Stimulated activated CD4-positive, alpha-beta T cell treated with anti-CD3 and anti-CD28 coated beads, Interleukin-15, amount 100 ng/mL, for 24 hours (primary cell): ENCODE measurements at regions not wholly inside any gene's neighbourhood (a gene's known extent, or its start where the extent isn't known, plus 50 kb on each side); places are given as distances from the start of the nearest gene placed in this dataset.

ENCODE experiments used
- DNase-seq: peaks from one replicate; pipeline ENCODE4 v3.0.0-alpha.2; 2020

- DNase-seq, result no peak
These were observed 435.4 kb downstream of the IRS1 start for GRCh38 chr2:226364217-226364616.

DNA sequence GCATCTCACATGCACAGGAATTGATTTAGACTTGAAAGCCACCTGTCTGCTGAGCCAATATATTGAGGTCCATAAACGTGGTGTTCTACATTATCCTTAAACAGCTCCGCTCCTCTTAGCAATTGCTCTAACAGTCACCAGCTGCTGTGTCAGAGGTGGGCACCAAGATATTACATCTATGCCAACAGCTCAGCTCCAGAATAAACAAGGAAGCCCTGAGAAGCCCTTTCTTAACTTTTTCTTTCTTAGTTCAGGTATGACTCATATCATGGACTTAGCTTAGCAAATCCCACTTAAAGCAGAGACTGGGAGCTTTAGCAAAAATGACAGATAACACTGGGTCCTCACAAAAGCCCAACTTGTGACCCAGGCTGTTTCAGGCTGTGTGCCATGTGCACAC is 436.6 kb downstream of the IRS1 start:
- no peak for DNase-seq

DNA sequence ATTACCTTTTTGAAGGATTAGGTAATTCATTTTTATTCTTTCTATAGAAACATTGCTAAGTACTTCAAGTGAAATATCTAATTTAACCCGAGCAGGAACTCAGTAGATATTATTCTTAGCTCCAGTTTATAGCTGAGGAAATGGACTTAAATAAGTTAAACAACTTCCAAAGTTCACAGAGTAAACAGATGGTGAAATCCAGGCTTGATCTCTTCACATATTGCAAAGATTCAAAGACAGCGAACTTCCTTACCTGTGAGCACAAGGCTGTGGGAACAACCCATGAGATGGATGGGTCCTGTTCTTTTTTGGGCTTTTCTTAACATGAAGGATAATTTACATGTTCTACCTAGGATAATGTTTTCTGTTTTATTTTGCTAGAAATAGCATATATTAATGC is 439.0 kb downstream of the IRS1 start:
- no peak for DNase-seq

GRCh38 chr2:226358688-226359087 is 440.9 kb downstream of the IRS1 start:
- no peak for DNase-seq

- DNase-seq, result no peak
These were observed 441.8 kb downstream of the IRS1 start for GRCh38 chr2:226357816-226358215.

GRCh38 chr2:226355600-226355999 is 444.0 kb downstream of the IRS1 start:
- DNase-seq, result no peak

DNA sequence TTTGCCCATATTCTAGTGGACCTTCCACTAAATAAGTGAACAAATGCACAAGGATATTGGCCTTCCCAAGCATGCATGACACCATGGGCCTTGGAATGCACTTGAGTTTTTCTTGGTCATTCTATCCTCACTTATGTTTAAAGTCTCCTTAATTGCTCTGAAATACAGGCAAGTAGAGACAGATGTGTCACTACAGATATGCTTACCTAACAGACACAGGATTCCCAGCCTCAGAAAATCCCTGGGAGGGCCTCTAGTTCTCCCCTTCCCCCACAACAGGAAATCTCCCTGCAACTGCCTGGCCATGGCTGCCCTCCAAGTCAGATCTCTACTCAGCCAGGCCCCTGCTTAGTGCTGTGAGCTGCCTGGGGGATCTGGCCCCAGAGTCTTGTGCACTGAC is 445.2 kb downstream of the IRS1 start:
- no peak for DNase-seq

DNA sequence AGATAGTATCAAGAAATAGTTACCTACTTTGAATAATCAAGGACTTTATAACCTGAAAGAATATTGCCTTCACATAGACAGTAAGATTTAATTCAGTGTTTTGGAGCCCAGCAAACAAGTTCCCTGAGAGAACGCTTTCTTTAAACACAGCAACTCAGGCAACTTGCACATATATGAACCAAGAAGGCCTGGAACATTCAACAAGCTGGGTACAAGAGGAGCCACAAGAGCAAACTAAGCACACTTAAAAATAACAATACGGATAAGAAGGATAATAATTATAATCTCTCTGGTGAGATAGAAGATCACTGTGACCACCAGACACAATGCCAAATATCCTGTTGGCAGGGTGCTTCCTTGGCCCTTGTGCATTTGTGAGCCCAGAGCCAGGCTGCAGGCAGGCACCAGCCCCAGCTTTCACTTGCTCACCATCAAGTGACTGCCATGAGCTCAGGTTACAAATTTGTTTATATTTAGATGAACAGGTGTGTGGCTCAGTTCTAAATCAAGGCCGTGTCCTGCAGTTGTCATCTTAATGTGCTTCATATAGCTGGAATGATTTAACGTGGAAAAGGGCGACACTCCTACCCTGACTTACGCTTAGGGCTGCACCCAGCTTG is 446.6 kb downstream of the IRS1 start:
- DNase-seq, result no peak

DNA sequence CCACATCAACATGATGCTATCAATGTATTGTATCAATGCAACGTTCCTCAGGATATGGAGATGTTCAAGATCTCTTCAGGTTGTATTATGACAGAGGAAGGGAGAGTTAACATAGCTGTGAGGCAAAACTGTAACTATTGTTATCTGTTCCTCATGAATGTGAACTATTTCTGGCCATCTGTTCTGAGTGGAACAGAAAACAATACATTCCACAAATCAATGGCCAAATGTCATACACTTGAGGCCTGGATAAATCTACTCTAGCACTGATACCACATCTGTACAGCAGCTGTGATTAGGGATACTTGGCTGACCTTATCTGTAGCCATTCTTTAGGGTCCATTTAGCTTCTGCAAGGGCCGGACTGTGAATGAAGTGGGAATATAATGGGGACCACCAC is 447.9 kb downstream of the IRS1 start:
- DNase-seq, result no peak

GRCh38 chr2:226339616-226340015 is 460.0 kb downstream of the IRS1 start:
- no peak for DNase-seq

GRCh38 chr2:226338825-226339224 is 460.8 kb downstream of the IRS1 start:
- no peak for DNase-seq

DNA sequence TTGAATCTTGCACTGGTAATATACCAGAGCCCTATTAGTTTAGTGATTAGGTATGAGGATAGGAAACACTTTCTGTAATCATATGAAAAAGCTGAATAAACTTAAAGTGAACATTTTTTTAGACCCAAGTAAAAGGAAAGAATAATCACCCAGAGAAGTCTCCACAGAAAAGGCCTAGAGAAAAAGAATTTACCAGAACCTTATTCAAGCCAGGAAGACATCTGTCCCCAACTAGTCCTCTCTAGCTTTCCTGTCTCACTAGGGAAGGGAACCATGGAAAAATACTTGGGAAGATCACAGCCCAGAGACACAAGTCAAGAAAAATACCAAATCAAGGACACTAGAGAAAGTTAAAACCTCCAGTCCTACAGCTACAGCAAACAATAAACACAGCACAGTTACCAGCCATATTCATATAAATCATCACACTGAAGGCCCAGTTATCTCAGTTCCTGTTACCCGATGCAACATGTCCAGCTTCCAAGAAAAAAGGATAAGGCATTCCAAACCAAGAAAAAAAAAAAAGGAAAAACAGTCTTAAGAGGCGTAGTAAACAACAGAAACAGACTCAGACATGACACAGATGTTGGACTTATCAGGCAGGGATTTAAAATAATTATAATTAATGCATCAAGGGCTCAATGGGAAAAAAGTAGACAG is 461.5 kb downstream of the IRS1 start:
- DNase-seq, result no peak

- DNase-seq, result no peak
These were observed 463.3 kb downstream of the IRS1 start for GRCh38 chr2:226336283-226336682.

DNA sequence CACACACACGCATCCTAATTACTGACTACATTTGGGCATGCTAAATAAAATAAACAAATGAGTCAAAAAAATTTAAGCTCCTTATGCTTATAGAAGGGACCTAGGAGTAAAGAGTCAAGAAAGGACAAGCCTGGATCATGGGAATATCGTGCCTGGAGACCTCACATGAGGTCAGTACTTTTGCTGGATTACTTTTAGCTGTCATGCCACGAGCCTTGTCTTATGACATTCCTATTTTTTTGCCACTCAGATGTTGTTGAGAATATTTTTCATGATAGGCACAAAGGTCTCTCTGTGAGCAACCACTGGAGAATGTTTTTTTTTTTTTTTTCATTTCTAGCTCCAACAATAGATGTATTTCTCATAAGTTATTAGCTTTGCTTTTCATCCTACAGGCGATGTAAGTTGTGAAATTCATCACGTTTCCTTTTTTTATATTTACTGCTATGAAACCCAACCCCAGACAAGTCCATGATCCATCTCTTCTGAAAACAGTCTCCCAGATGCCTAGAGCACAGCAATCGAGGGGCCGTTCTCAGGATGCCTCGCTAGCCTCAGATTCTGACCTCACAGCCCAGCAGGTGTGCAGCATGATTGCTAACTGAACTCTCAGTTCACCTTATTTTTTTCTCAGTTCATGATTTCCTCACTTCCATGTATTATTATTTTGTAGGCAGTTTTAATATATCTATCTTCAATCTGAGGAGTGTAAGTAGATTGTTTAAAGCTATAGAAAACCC is 464.5 kb downstream of the IRS1 start:
- DNase-seq, result no peak

DNA sequence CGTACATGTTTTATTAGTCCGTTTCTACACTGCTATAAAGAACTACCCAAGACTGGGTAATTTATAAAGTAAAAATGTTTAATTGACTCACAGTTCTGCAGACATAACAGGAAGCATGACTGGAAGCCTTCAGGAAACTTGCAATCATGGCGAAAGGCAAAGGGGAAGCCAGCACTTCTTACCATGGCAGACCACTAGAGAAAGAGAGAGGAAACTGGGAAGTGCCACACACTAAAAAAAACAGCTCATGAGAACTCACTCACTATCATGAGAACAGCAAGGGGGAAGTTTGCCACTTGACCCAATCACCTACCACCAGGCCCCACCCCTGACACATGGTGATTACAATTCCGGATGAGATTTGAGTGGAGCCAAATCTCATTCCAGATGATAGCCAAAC is 466.2 kb downstream of the IRS1 start:
- DNase-seq, result no peak

DNA sequence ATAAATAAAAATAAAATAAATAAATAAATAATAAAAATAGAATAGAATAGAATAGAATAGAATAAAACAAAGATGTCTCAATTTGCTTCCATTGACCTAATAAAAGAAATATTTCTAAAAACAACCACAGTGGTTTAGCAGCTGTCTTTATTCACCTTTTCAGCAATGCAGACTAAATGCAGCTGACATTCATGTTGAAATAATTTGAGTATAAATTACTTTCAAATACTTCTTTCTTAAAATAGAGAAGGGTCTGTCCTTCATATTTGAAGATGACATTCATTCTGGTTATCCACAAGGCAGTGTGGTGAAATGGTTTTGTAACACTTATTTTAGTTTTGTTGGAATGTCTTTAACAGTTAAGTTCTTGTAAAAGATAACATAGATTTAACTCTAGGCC is 469.4 kb downstream of the IRS1 start:
- no peak for DNase-seq

DNA sequence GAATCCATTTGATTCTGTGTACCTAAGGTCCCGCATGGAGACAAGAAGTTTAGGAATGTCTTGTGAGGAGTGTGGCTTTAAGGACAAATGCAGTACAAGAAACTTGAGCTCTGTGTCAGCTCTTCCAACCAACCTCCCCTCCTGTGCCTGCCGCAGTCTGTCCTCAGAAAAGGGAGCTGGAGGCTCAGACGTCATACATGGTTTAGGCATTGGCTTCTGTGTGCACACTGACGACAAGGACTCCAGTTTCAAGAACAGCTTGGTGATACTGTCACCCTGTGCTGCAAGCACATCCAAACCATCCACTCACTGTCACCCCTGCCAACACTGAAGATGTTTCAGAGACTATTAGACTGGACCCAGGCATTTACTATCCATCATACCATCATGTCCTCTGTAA is 470.4 kb downstream of the IRS1 start:
- DNase-seq, result no peak

- no peak for DNase-seq
These were observed 471.8 kb downstream of the IRS1 start for GRCh38 chr2:226327830-226328229.

DNA sequence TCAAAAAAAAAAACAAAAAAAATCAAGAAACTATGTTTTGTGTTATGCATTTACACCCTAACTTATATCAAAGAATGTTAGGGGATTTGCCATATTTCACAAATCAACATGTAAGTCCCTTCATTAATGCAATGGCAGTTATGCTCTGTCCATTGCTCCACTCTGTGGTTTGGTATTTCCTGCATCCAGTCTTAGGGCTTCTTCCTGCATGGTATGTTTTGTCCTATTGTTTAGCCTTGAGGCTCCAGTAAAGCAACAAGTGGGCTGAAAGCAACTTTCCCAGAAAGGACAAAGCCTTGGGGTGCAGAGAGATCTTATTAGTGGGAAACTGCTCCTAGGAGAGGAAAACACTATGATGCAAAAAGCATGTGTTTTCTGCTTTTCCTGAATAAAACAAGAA is 474.1 kb downstream of the IRS1 start:
- no peak for DNase-seq

- DNase-seq, result no peak
These were observed 479.3 kb downstream of the IRS1 start for GRCh38 chr2:226320076-226320948.

- no peak for DNase-seq
These were observed 481.6 kb downstream of the IRS1 start for GRCh38 chr2:226317970-226318369.

GRCh38 chr2:226313060-226313459 is 486.6 kb downstream of the IRS1 start:
- no peak for DNase-seq

DNA sequence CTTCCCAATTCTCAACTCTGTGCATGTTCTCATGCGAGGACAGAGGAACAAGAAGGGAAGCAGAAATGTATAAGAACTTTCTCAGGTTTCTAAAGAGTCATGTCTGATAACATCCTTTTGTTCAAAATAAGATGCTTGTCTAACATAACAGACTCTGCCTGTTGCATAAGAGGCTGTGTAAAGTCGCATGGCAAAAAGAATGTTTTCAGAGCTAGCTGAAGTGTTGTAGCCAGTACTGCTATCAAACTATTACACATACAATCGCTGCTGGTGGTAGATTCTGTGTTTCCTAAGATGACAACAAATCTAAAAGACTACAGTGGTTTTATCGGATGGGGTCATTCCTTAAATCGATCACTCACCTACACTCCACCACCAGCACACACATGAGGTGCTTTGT is 487.5 kb downstream of the IRS1 start:
- DNase-seq, result no peak
